ENCODE measurements at regions not wholly inside any gene's neighbourhood (a gene's known extent, or its start where the extent isn't known, plus 50 kb on each side); places are given as distances from the start of the nearest gene placed in this dataset.

DNA sequence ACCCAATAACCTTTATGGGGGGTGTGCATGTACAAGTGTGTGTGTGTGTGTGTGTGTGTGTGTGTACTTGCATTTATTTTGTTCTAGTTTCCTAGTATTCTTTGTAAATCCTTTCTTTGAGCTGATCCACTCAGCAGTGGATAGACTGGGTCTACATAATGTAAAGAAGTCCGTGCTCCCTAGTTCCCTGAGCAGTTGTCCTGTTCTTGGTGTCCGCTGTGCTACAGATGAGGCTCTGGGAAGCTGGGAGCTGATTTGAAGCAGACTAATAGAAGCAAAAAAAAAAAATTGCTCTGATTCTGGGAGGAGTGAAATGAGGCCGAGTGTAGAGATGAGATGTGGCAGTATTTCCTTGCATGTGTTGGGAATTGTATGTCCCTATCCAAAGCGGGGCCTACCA, 150.4 kb upstream of the WSCD2 start:
- no peaks in the 10 kb centered on the region for H3K9me3 Mint-ChIP-seq (ENCODE audit: unreplicated experiment)
- no peak for DNase-seq
- no peak overlapping the region for H3K27ac Mint-ChIP-seq (ENCODE audit: unreplicated experiment)
- TF ChIP-seq, protein P1, sequence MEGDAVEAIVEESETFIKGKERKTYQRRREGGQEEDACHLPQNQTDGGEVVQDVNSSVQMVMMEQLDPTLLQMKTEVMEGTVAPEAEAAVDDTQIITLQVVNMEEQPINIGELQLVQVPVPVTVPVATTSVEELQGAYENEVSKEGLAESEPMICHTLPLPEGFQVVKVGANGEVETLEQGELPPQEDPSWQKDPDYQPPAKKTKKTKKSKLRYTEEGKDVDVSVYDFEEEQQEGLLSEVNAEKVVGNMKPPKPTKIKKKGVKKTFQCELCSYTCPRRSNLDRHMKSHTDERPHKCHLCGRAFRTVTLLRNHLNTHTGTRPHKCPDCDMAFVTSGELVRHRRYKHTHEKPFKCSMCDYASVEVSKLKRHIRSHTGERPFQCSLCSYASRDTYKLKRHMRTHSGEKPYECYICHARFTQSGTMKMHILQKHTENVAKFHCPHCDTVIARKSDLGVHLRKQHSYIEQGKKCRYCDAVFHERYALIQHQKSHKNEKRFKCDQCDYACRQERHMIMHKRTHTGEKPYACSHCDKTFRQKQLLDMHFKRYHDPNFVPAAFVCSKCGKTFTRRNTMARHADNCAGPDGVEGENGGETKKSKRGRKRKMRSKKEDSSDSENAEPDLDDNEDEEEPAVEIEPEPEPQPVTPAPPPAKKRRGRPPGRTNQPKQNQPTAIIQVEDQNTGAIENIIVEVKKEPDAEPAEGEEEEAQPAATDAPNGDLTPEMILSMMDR (IDR thresholded peaks at IDR 0.05; ENCODE audit: partially characterized antibody, unreplicated experiment), result no peak
- no peak overlapping the region for H3K4me3 Mint-ChIP-seq (ENCODE audit: unreplicated experiment)
- H3K27me3 Mint-ChIP-seq (ENCODE audit: unreplicated experiment), result no peaks in the 10 kb centered on the region
- H3K4me1 Mint-ChIP-seq (ENCODE audit: low read depth, unreplicated experiment), result no peaks in the 10 kb centered on the region
- H3K36me3 Mint-ChIP-seq (ENCODE audit: unreplicated experiment), result no peaks in the 10 kb centered on the region

DNA sequence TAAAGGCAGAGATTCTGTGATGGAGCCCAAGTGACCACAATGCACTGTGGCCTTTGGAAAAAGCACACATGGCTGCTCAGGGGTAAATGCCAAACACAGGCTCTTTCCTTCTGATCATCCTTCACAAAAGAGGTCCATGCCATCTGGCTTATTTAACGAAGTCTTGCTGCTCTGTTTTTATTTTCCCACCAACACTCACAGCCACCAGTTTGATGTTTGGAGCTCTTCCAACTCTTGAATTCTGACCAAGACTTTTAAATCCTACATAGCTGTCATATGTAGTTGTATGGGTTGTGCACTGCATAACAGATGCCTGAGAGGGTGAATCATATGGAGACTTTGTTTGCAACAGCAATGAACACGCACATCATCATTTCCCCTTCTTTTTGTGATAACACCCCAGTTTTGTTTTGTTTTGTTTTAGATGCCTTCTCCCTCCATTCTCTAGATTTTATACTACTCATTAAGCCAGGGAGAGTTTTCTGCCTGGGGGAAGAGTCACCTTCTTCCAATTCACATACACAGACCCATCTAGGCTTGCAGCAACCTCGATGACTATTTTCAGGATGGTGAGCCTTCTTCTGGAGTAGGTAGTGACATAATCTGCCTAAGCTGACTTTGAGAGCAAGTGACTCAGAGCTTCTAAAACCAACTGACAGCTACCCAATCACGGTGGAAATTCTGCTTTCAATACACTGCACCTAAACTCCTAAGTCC, 145.2 kb upstream of the WSCD2 start:
- H3K27ac Mint-ChIP-seq (ENCODE audit: unreplicated experiment), result no peak overlapping the region
- no peak overlapping the region for H3K4me3 Mint-ChIP-seq (ENCODE audit: unreplicated experiment)
- TF ChIP-seq, protein P1 (IDR thresholded peaks at IDR 0.05; ENCODE audit: partially characterized antibody, unreplicated experiment), result no peak
- no peaks in the 10 kb centered on the region for H3K27me3 Mint-ChIP-seq (ENCODE audit: unreplicated experiment)
- no peaks in the 10 kb centered on the region for H3K36me3 Mint-ChIP-seq (ENCODE audit: unreplicated experiment)
- DNase-seq, result no peak
- peaks cover 2% of the 10 kb centered on the region for H3K9me3 Mint-ChIP-seq (ENCODE audit: unreplicated experiment)
- H3K4me1 Mint-ChIP-seq (ENCODE audit: low read depth, unreplicated experiment), result no peaks in the 10 kb centered on the region

DNA sequence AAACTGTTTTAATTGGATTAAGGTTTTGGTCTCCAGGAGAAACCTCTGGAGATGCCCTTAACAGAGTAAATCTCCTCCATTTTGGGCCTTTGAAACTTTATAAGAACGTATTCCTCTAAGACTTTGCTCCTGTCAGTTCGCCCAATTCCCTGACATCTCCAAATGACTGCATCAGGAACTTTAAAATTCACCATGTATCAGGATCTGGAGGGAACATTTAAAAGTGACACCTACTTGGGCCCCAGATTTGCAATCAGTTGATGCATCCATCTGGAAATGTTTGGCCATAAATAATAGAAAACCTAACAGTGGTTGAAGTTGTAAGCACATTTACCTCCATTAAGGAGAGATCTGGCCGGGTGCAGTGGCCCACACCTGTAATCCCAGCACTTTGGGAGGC, 144.1 kb upstream of the WSCD2 start:
- Mint-ChIP-seq H3K9me3 (ENCODE audit: unreplicated experiment) (peaks cover 2% of the 10 kb centered on the region), H3K27me3 (ENCODE audit: unreplicated experiment) (no peaks in the 10 kb centered on the region), H3K36me3 (ENCODE audit: unreplicated experiment) (no peaks in the 10 kb centered on the region), H3K4me1 (ENCODE audit: low read depth, unreplicated experiment) (no peaks in the 10 kb centered on the region), H3K27ac (ENCODE audit: unreplicated experiment) (no peak overlapping the region), H3K4me3 (ENCODE audit: unreplicated experiment) (no peak overlapping the region)
- no peak for DNase-seq
- TF ChIP-seq, protein P1 (IDR thresholded peaks at IDR 0.05; ENCODE audit: partially characterized antibody, unreplicated experiment), result no peak

DNA sequence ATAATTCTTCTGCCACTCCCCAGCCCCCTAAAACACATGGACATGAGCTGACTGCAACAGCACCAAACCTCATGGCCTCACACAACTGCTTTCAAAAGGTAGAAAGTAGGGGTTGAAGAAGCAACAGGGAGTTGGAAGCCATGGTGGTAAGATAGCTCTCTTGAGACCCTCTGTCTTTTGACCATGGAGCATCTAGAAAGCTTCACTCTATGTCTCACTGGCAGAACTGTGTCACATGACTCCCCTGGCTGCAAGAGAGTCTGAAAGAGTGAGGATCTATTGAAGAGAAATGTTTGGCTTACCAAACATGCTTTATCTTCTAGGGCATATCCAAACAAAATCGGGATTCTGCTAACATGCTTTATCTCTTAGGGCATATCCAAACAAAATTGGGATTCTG, 142.9 kb upstream of the WSCD2 start:
- H3K36me3 Mint-ChIP-seq (ENCODE audit: unreplicated experiment), result no peaks in the 10 kb centered on the region
- H3K27ac Mint-ChIP-seq (ENCODE audit: unreplicated experiment), result no peak overlapping the region
- no peak for DNase-seq
- H3K27me3 Mint-ChIP-seq (ENCODE audit: unreplicated experiment), result no peaks in the 10 kb centered on the region
- H3K9me3 Mint-ChIP-seq (ENCODE audit: unreplicated experiment), result peaks cover 2% of the 10 kb centered on the region
- no peaks in the 10 kb centered on the region for H3K4me1 Mint-ChIP-seq (ENCODE audit: low read depth, unreplicated experiment)
- H3K4me3 Mint-ChIP-seq (ENCODE audit: unreplicated experiment), result no peak overlapping the region
- TF ChIP-seq, protein P1 (IDR thresholded peaks at IDR 0.05; ENCODE audit: partially characterized antibody, unreplicated experiment), result no peak

DNA sequence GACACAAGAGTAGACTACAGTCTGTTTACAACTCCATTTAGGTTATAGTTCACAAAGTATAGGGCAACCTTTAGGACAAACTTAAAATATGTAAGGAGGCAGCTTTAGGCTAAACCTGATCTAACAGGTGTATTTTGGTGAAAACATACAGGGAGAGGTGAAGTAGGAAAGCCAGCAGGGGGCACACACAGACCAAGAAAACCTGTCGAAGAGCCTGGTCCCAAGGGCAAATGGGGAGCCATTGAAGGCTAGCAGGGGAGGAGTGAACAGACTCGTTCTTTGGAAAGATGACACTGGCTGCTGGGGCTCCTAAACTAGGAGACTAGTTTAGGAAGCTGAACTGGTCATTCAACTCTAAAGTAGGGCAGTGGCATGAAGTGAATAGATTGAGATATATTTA, 138.8 kb upstream of the WSCD2 start:
- TF ChIP-seq, protein P1 (IDR thresholded peaks at IDR 0.05; ENCODE audit: partially characterized antibody, unreplicated experiment), result peak; percentile 59
- Mint-ChIP-seq H3K27ac (ENCODE audit: unreplicated experiment) (no peak overlapping the region), H3K36me3 (ENCODE audit: unreplicated experiment) (no peaks in the 10 kb centered on the region), H3K27me3 (ENCODE audit: unreplicated experiment) (peaks cover 2% of the 10 kb centered on the region), H3K9me3 (ENCODE audit: unreplicated experiment) (peaks cover 2% of the 10 kb centered on the region), H3K4me3 (ENCODE audit: unreplicated experiment) (no peak overlapping the region), H3K4me1 (ENCODE audit: low read depth, unreplicated experiment) (no peaks in the 10 kb centered on the region)
- peak; percentile 78 for DNase-seq

Measured in glutamatergic neuron (in vitro differentiated cells).